HepG2 (cell line): ENCODE measurements at regions not wholly inside any gene's neighbourhood (a gene's known extent, or its start where the extent isn't known, plus 50 kb on each side); places are given as distances from the start of the nearest gene placed in this dataset.
A peak's percentile ranks its signal among the peaks of the same experiment; 100 is the strongest.

Experiments
- ATAC-seq: fragments of 200-7000 bp; cut with Tn5 transposase; 3 replicates; pipeline ENCODE4 v1.9.1; 2020; ENCODE audit warnings: mild to moderate bottlenecking, moderate library complexity
- BruUV-seq: library from RNA; stranded (reverse); fragments of 400-500 nt; replicated peaks from 2 replicates; lab custom pipeline; 2021; lab: Mats Ljungman, UMichigan
- CTCF ChIA-PET: fragments of 300-600 bp; formaldehyde crosslinking; extraction: SDS; loops from one replicate; lab custom pipeline; 2021; ENCODE audit warnings: low total read pairs, inconsistent platforms, low intra/inter-chr PET ratio; lab: Yijun Ruan, JAX
- POLR2A ChIA-PET: fragments of 350-600 bp; sonication (Branson Sonifier 250); formaldehyde crosslinking; loops from one replicate; lab custom pipeline; 2020; ENCODE audit warnings: antibody characterized with exemption, inconsistent platforms; lab: Yijun Ruan, JAX
- DNase-seq: peaks from one replicate; pipeline ENCODE4 v3.0.0-alpha.2; 2015; ENCODE audit warnings: low spot score
- FAIRE-seq: peaks from 3 replicates; lab custom pipeline; 2011; peaks lifted over from hg19 to GRCh38; lab: Jason Lieb, UNC
- H2AFZ ChIP-seq: one replicate; pipeline ENCODE4 v1.6.1; 2011; ENCODE audit warnings: low read length, inconsistent platforms
- H3K27ac ChIP-seq: fragments of 300-600 bp; 3 replicates; pipeline ENCODE4 v1.8.0; 2011; ENCODE audit warnings: mixed run types, mild to moderate bottlenecking, mixed read lengths, low read length, inconsistent platforms; ENCODE audit not compliant: insufficient read depth; ENCODE audit errors: extremely low read length
- H3K27me3 ChIP-seq, 2 experiments: fragments of 200-600 bp in 1 of 2; 2 replicates in 1 of 2; 3 replicates in 1 of 2; pipeline versions ENCODE4 v1.6.0 to v1.8.0; 2011; ENCODE audit warnings: low read length in 2 of 2, mild to moderate bottlenecking in 2 of 2, moderate library complexity in 2 of 2, inconsistent platforms in 1 of 2; ENCODE audit not compliant: insufficient read depth in 2 of 2, control insufficient read depth in 1 of 2
- H3K36me3 ChIP-seq, 2 experiments: fragments of 200-600 bp in 1 of 2; replicated peaks in 1 of 2; 2 replicates in 1 of 2; 3 replicates in 1 of 2; pipeline versions ENCODE4 v1.5.1 to v1.8.0; 2011; ENCODE audit warnings: low read length in 2 of 2, inconsistent platforms in 1 of 2; ENCODE audit not compliant: insufficient read depth in 2 of 2, control insufficient read depth in 1 of 2
- H3K4me1 ChIP-seq: 2 replicates; pipeline ENCODE4 v1.5.1; 2012; ENCODE audit warnings: low read length, inconsistent platforms; ENCODE audit not compliant: insufficient read depth
- H3K4me2 ChIP-seq: 2 replicates; pipeline ENCODE4 v1.6.0; 2011; ENCODE audit warnings: low read depth, low read length, inconsistent platforms
- H3K4me3 ChIP-seq, 3 experiments: fragments of 200-600 bp in 1 of 3; sonication (generic), shearing (Covaris generic) in 1 of 3; replicated peaks in 1 of 3; 2 replicates each; pipeline ENCODE4 v1.5.1; 2011 to 2016; ENCODE audit warnings: low read length in 3 of 3, inconsistent platforms in 2 of 3, low read depth in 2 of 3, mild to moderate bottlenecking in 2 of 3, control low read depth in 1 of 3, mixed read lengths in 1 of 3; ENCODE audit not compliant: insufficient read depth in 1 of 3
- H3K79me2 ChIP-seq: one replicate; pipeline ENCODE4 v1.6.1; 2011; ENCODE audit warnings: low read length, inconsistent platforms; ENCODE audit not compliant: insufficient read depth
- H3K9ac ChIP-seq: 2 replicates; pipeline ENCODE4 v1.6.0; 2011; ENCODE audit warnings: mild to moderate bottlenecking, low read depth, low read length, inconsistent platforms; ENCODE audit not compliant: insufficient read depth
- H3K9me3 ChIP-seq: 2 replicates; pipeline ENCODE4 v1.5.1; 2012; ENCODE audit warnings: mild to moderate bottlenecking, low read length
- H4K20me1 ChIP-seq: 2 replicates; pipeline ENCODE4 v1.6.0; 2011; ENCODE audit warnings: inconsistent platforms, mild to moderate bottlenecking, low read length, moderate library complexity; ENCODE audit not compliant: insufficient read depth
- JDP2 ChIP-seq: sonication (generic); formaldehyde crosslinking; IDR thresholded peaks from 2 replicates; pipeline ENCODE4 v1.8.1; 2022; ENCODE audit warnings: missing genetic modification reagents, borderline replicate concordance
- KDM3A ChIP-seq: IDR thresholded peaks from 2 replicates; pipeline ENCODE4 v1.6.1; 2018; ENCODE audit warnings: low read depth, missing compliant biosample characterization
- NR3C1 ChIP-seq: sonication (generic); formaldehyde crosslinking; IDR thresholded peaks from 2 replicates; pipeline ENCODE4 v1.4.0; 2020; ENCODE audit warnings: missing genetic modification reagents
- SYNCRIP ChIP-seq: fragments of 200-400 bp; formaldehyde crosslinking; IDR thresholded peaks from 2 replicates; pipeline ENCODE4 v1.6.1; 2018; ENCODE audit warnings: mild to moderate bottlenecking, low read depth, low read length; ENCODE audit not compliant: insufficient read depth
- ZZZ3 ChIP-seq: sonication (generic); formaldehyde crosslinking; IDR thresholded peaks from 2 replicates; pipeline ENCODE4 v1.4.0; 2020; ENCODE audit warnings: missing genetic modification reagents, mild to moderate bottlenecking, borderline replicate concordance
- WGBS: methylation state at CpG from one replicate; pipeline ENCODE4 v1.1.6; 2017; ENCODE audit warnings: low lambda C conversion rate; 5-methylcytosine and 5-hydroxymethylcytosine counted together
- in situ Hi-C: cut with HindIII; loops from 2 replicates; pipeline ENCODE4 v1.10.0; 2017; ENCODE audit warnings: low pct_unique_long_range_greater_than_20kb; ENCODE audit not compliant: extremely low pct_ligation_motif_present
- intact Hi-C: fragments of 100-400 bp; cut with micrococcal nuclease; formaldehyde crosslinking; loops from one replicate; pipeline ENCODE4 v1.10.0; 2022; ENCODE audit not compliant: unreplicated experiment
- TF ChIP-seq, protein P1 (sequence below): IDR thresholded peaks from 2 replicates; pipeline ENCODE4 v1.6.1; 2016; ENCODE audit warnings: missing compliant biosample characterization, missing genetic modification reagents, borderline replicate concordance
- TF ChIP-seq, protein P2 (sequence below): fragments of 450-650 bp; IDR thresholded peaks from 2 replicates; pipeline ENCODE4 v1.6.1; 2016

DNA sequence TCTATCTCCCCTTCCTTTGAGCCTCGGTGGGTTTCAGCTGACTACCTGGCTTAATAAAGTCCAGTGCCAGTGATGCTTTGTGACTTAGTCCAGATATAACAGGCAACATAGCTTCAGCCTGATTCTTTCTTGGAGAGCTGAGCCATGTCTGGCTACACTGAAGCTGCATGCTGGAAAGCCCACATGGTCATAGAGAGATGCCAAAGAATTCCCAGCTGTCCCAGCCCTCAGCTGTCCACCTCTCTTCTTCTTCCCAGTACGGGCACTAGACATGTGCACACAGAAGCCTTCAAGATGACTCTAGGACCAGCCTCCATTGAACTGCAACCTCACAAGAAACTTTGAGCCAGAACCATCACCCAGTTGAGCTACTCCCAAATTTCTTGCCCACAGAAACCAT is 154.1 kb upstream of the MYLIP start:
- 0% methylated on average over 2 of the region's 2 CpGs for WGBS
- no peak for FAIRE-seq
- H3K9ac ChIP-seq, result no peak overlapping the region
- no peaks in the 10 kb centered on the region for H4K20me1 ChIP-seq
- no peak overlapping the region for H3K4me2 ChIP-seq
- peaks cover 7% of the 10 kb centered on the region; the same call in 1 of the 2 replicates for H3K9me3 ChIP-seq
- no peak for ATAC-seq
- ChIA-PET POLR2A (no interaction called here), CTCF (no interaction called here)
- DNase-seq, result no peak
- no peak for TF ChIP-seq ZZZ3 (CRISPR knock-in tag)
- TF ChIP-seq, protein P1, sequence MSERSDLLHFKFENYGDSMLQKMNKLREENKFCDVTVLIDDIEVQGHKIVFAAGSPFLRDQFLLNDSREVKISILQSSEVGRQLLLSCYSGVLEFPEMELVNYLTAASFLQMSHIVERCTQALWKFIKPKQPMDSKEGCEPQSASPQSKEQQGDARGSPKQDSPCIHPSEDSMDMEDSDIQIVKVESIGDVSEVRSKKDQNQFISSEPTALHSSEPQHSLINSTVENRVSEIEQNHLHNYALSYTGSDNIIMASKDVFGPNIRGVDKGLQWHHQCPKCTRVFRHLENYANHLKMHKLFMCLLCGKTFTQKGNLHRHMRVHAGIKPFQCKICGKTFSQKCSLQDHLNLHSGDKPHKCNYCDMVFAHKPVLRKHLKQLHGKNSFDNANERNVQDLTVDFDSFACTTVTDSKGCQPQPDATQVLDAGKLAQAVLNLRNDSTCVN, result no peak
- TF ChIP-seq SYNCRIP, result no peak
- TF ChIP-seq, protein P2, sequence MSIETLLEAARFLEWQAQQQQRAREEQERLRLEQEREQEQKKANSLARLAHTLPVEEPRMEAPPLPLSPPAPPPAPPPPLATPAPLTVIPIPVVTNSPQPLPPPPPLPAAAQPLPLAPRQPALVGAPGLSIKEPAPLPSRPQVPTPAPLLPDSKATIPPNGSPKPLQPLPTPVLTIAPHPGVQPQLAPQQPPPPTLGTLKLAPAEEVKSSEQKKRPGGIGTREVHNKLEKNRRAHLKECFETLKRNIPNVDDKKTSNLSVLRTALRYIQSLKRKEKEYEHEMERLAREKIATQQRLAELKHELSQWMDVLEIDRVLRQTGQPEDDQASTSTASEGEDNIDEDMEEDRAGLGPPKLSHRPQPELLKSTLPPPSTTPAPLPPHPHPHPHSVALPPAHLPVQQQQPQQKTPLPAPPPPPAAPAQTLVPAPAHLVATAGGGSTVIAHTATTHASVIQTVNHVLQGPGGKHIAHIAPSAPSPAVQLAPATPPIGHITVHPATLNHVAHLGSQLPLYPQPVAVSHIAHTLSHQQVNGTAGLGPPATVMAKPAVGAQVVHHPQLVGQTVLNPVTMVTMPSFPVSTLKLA, result peak; percentile 52; the same call in 1 of the 2 replicates
- TF ChIP-seq KDM3A (CRISPR knock-in tag), result no peak
- no peak for TF ChIP-seq JDP2
- no peak for TF ChIP-seq NR3C1
- H3K27ac ChIP-seq, result no peak overlapping the region
- H2AFZ ChIP-seq, result no peak overlapping the region
- in situ Hi-C loops, result no loop called here
- BruUV-seq, result no TSS peak
- H3K4me3 ChIP-seq, result no peak overlapping the region
- intact Hi-C loops, result no loop called here
- H3K79me2 ChIP-seq, result no peaks in the 10 kb centered on the region
- no peaks in the 10 kb centered on the region for H3K36me3 ChIP-seq
- peaks cover 2 to 27% of the 10 kb centered on the region in 2 experiments; a peak in 3 of 5 replicates for H3K27me3 ChIP-seq
- peaks cover 9% of the 10 kb centered on the region; the same call in 1 of the 2 replicates for H3K4me1 ChIP-seq
